NOMO-1 treated with dmso at 0.1 percent for 144 hours (cell line): ENCODE measurements at regions not wholly inside any gene's neighbourhood (a gene's known extent, or its start where the extent isn't known, plus 50 kb on each side); places are given as distances from the start of the nearest gene placed in this dataset.

Experiments
- DNase-seq: peaks from one replicate; lab custom pipeline; 2025; ENCODE audit not compliant: unreplicated experiment; lab: John Stamatoyannopoulos, UW

DNA sequence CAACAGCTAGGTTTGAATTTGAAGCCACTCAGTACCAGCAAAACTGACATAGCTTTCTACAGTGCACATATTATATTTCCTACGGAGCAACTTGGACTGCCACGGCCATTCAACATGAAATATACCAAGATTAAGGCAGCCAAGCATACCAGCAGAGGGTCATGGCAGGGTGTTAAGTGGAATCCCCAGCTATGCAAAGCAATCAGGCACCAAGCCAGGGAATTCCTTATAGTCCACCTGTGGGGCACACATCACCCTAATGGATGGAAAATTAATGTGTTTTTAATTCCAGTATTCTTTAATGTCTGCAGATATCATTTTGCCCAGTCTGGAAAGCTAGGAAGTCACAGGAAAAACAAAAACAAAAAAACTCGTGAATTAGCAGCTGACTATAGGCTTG, 1190.3 kb downstream of the EFNB2 start:
- DNase-seq = no peak

- DNase-seq = no peak
Observed at GRCh38 chr13:105343134-105343806, 1192.2 kb downstream of the EFNB2 start.

GRCh38 chr13:105342281-105342820, 1193.1 kb downstream of the EFNB2 start:
- no peak for DNase-seq

- no peak for DNase-seq
Observed at GRCh38 chr13:105341758-105342157, 1193.7 kb downstream of the EFNB2 start.

DNA sequence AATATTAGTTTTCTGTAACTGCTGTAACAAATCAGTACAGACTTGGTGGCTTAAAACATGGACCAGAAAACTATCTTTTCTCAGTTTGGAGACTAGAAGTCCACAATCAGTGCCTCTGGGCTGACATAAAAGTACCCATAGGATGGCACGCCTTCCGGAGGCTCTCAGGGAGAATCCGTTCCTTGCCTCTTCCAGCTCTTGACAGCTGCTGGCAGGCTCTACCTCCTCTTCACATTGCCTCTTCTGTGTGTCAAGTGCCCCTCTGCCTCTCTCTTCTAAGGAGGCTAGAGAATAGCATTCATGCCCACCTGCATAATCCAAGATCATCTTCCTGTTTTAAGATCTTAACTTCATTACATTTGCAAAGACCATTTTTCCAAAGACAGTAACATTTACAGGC, 1194.2 kb downstream of the EFNB2 start:
- no peak for DNase-seq

DNA sequence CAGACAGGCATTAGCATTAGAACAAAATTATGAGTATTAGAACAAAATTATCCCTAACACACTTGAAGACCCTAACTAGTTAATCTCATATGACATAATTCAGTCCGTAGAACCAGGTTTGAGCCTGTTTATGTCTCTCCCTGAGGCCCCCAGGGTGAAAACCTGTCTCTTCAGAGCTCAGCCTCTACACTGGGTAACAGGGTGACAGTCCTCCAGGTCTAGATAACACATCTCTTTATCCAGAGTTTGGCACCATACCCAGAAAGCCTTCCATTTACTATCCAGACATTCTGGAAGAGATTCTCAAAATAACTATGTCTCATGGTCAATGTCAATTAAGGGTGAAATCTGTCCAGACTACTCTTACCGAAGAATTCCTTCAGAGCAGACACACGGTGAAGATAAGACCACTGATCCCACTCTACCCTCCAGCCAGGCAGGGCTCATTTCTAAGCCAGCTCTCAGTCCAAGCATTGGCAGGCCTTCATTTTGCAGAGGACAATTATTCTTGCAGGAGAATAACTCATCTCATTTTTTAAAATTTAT, 1195.3 kb downstream of the EFNB2 start:
- no peak for DNase-seq

GRCh38 chr13:105338773-105339172, 1196.7 kb downstream of the EFNB2 start:
- DNase-seq = no peak

DNA sequence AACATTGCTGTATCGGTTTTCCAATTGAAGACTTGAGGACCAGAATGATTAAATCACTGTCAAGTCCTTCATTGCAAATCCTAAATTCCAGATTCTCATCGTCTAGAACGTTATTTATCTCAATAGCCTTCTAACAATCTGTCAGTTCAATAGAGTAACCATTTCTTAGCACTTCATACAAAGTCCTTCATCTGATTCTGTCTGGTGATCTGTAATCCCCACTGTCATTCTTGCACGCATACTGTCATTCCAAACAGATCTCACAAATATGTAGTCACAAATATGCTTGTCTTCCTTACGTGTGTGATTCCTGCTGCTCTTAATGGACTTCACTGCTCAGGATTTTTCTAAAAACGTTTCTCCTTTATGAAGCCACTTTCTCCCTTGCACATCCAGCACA, 1197.5 kb downstream of the EFNB2 start:
- DNase-seq = no peak

GRCh38 chr13:105336706-105337576, 1198.5 kb downstream of the EFNB2 start:
- DNase-seq = no peak

- no peak for DNase-seq
Observed at GRCh38 chr13:105334211-105334610, 1201.3 kb downstream of the EFNB2 start.

DNA sequence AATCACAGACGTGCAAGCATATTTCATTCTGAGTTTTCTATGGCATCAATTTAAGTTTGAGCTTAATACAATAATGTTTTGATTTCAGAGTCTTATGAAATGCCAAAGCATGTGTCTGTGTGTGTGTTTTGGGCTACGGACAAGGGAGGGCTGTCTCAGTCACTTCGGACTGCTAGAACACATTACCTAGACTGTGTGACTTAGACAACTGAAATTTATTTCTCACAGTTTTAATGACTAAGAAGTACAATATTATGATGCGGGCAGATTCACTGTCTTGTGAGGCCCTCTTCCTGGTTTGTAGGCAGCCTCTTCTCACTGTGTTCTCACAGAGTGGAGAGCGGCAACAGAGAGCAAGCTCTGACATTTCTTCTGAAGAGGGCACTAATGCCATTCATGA, 1202.0 kb downstream of the EFNB2 start:
- no peak for DNase-seq

DNA sequence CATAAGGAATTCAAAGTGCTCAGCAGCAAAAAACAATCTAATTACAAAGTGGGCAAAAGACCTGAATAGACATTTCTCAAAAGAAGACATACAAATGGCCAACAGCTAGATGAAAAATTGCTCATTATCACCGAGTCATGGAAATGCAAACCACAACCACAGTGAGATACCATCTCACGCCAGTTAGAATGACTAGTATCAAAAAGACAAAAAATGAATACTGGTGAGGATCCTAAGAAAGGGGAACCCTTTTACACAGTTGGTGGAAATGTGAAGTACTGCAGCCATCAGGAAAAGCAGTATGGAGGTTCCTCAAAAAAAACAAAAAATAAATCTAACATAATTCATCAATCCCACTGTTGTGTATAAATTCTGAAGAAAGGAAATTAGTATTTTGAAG, 1206.1 kb downstream of the EFNB2 start:
- no peak for DNase-seq

DNA sequence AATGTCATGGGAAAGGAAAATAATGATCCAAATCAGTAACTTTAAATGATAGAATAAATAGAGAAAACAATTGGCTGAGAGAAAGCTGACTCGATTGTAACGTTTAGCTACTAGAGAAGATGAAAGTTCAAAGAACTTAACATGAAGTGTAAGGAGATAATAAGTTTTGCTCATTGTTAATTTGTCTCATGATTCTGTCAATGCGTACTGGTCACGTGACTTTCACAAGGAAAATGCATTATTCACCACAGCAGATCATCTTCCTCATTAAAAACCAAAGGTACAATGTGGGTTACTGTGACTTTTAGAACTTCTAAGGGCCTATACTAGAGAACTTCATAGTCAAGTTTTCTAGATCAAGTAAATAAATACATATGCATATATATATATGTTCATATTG, 1207.2 kb downstream of the EFNB2 start:
- no peak for DNase-seq

- no peak for DNase-seq
Observed at GRCh38 chr13:105327581-105328126, 1207.8 kb downstream of the EFNB2 start.

GRCh38 chr13:105319875-105320274, 1215.6 kb downstream of the EFNB2 start:
- DNase-seq = no peak

- DNase-seq = no peak
Observed at GRCh38 chr13:105316731-105317130, 1218.7 kb downstream of the EFNB2 start.

GRCh38 chr13:105312906-105313305, 1222.6 kb downstream of the EFNB2 start:
- DNase-seq = no peak

- DNase-seq = no peak
Observed at GRCh38 chr13:105311094-105311493, 1224.4 kb downstream of the EFNB2 start.

DNA sequence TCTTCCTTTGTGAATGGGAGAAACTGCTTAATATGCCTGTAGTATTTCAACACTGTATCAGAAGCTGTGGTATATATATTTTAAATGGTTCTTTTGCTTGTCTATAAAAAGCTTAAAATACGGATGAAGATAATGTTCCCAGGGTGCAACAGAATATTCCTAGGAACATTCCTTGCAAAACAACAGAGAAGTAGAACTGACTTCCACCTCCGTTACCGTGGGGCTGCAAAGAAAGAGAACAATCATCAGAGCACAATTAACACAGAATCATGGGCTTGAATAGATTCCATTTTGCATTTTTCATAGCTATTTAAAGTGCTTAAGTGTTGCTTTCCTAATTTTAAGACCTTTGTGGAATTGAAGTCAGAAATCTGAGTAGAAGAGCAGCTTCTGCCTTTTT, 1227.7 kb downstream of the EFNB2 start:
- DNase-seq = no peak

DNA sequence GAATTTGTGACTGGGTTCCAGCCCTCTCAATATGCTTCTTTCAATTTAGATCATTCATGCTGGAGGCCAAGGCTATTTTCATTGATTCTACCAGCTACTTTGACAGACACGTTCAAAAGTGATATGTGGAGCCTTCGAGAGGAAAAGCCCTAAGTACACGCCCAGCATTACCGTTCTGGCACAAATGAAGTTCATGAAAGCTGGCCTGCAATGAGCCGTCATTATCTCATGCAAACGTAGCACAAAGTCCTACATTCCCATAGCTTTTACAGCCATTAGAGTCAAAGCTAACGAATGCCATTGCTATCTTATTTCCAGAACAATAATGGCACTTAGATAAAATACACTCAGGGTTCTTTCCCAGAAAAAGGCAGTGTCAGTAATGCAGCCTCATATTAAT, 1237.6 kb downstream of the EFNB2 start:
- no peak for DNase-seq

DNA sequence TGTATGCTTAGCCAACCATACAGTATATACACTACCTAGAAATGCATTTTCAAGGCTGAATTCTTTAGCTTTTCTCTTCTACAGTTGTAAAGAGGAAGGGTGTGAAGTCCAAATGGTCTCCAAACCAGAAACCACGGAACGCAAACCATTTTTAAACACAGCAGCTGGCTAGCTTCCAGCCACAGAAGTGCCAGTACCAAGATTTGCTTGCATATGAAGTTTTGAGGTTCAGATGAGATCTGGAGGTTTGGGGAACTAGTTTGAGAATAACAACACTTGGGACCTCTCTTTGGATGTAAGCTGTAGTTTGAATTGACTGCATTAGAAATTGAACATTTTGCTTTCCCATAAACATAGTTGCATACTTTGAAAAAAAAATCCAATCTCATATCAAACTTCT, 1243.5 kb downstream of the EFNB2 start:
- no peak for DNase-seq

DNA sequence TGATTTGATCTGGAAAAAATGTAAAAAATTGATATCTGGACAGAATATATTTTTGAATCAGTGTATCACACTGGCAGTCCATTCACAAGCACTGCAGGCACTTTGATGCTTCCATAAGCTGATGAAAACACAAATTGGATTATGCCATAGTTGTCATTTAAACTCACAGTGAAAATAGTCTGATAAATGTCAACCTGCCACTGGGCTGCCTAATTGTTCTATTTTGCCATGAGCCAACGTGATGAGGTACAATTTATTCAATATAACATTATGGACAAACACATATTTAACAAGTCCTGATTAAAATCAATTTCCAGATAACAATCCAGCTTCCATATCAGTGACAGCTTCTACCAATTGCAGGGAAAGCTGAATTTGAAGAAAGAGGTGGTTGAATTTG, 1244.9 kb downstream of the EFNB2 start:
- no peak for DNase-seq
